GM19238 (cell line): ENCODE measurements at regions not wholly inside any gene's neighbourhood (a gene's known extent, or its start where the extent isn't known, plus 50 kb on each side); places are given as distances from the start of the nearest gene placed in this dataset.

ENCODE experiments used
- DNase-seq: peaks from one replicate; pipeline ENCODE4 v3.0.0; 2011; ENCODE audit warnings: low spot score; ENCODE audit not compliant: insufficient read length

DNA sequence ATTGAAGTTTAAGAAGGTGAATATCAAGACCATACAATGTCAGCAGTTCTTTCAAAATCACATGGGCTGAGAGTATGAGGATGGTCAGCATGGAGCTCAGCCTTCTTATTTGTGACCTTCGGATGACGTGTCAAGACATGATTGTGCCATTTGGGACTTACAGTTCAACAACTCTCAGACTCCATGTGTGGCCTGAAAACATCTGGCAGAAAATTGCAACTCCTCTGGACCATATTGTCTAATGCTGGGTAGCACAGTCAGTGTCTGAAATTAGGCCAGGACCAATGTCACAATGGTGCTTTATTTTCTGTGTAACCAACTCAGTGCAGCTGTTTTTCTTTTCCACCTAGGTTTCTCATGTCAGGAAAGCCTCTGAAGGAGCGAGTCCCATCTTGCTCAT is 483.5 kb upstream of the PKN2 start:
- no peak for DNase-seq

DNA sequence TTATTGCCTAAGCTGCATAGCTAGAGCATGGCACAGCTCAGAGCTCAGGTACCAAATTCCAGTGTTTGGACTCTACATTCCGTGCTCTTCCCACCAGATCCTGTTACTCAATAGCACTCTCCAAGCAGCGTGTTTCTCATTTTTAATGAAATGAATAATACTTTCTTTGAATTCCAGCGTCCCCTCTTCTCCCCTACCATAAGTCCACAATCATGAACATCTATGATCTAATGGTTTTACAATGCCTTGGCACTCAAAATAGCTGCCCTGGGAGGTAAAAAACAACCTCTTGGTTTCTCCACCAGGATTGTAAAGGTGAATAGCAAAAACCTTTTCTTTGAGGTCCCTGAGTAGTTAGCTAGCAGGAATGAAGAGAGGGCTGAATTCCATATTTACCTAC is 480.0 kb upstream of the PKN2 start:
- no peak for DNase-seq

DNA sequence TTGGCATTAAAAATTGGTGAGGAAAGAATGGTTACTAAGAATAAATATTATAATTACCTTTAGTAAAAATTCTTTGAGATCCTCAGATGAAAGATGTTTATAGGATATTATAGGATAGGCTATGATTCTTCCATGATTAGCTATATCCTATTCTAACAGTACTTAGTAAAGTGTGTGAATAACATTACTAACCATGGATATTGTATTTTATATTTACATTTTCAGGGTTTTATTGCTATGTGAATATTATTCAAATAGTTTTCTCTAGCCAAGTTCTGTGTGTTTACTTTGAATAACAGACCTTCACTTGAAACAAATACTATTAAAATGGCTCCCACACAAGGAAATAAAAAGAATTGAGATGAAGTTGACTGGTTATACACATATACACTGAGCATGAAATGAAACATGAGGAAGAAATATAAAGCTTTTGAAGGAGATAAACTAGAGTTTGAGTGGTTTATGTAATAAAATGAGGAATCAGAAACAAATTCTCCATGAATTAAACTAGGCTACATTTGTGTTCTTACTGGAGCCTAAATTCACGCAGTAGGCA is 479.4 kb upstream of the PKN2 start:
- no peak for DNase-seq

DNA sequence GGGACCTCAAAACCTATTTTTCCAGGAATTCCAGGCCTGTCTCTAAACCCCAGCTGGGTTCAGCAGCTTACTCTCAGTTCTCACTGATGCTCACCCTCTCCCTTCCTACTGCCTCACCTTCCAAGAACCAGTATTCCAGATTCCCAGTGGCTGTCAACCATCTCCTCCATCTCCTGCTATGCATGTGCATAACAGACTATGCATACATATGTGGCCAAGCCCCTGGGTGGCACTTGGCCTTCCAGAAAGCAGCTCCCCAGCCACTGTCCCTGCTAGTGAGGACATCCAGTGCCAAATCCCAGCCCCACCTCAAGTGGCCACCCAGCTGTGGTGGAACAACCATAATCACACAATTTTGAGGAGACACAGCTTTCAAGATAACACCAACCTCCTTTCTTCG is 475.7 kb upstream of the PKN2 start:
- DNase-seq = no peak

DNA sequence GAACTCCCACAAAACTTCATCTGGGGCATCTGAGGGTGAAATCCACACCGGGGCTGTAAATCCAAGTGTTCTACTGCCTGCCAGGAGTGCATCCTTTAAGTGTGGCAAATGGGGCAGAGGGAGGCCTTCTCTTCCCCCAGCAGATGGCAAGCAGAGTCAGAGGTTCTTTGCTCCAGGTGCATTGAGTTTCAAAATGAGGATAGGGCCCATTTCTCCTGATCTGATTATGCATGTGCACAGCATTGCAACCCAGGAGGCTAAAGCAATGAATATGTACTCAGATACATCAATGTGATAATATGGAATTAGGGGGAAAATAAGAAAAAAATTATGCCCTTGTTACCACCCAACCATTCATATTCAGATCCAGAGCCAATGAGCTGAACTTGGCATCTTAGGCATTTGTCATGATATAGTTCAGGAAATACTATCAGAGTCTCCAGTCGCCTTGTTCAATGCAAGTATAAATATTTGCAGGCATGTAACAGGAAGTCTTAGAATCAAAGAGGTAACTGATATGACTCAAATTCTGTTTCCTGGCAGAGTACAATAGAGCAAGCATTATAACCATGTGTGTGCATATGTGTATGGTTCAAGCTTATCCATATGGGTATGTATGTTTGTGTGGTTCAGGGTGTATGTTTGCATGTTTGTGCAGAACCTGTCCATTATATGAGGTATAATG is 473.8 kb upstream of the PKN2 start:
- no peak for DNase-seq

DNA sequence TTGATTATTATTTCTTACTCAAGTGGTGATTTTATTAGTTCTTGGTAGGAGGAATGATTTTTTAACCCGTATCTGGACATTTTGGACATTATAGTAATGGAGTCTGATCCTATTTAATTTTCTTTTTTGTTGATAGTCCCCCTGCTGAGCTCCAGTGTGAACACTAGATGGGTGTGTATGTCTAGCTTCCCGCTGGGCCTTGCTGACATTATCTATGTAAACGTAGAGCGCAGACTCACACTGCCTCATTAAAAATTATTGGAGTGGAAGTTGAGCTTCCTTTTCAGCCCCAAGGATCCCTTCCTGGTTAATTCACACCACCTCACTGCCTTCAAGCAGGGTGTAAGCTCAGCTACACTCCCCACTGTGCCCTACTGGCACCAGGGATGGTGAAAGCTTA is 467.6 kb upstream of the PKN2 start:
- no peak for DNase-seq

DNA sequence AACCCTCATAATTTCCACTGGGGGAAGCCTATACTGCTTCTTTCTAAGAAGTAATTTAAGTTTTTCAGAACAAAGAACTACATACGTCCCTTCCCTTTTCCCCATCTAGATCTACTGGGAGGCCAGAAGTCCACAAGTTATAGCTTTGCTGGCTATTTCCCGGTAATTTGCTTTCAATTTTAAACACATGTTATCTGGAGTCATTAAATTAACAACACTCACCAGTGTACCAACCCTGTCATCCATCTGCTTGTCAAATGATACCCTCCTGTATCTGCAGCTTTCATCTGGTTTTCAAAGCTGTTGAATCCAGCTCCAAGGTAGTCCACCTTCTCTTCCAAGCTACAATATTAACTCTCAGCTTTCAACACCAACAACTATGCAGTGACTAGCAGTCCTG is 466.7 kb upstream of the PKN2 start:
- no peak for DNase-seq

DNA sequence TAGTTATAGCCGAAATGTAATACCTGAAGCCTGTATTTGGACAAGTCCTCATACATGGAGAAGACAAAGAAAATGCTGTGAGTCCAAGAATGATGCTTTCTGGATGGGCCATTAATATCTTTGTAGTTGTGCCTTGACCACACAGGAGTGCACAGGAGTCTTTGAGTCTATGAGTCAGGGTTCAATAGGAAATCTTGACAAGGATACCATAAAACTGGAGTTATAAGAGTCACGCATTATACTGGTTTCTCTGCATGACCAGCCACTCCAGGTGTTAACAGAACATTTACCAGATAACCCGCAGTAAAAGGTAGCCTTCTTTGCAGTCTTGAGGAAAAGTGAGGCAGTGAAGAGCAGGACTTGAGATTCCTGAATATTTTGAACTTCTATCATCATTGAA is 464.6 kb upstream of the PKN2 start:
- DNase-seq = no peak

DNA sequence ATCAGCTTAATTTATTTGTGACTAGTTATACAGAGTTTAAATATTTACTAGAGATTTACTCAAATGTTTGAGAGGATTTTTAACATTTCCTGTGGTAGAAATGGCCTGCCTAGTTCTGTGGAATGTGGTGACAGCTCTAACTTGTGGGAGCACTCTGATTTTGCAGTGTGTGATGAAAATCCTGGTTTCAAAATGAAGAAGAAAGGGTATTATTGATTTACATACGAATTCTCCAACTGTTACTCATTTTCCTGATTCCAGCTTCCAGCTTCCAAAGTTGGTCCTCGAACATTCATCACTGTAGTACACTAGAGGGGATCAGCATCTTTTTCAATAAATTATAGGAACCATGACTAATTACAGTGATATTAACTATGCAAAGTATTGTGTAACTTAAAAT is 462.7 kb upstream of the PKN2 start:
- DNase-seq = no peak

DNA sequence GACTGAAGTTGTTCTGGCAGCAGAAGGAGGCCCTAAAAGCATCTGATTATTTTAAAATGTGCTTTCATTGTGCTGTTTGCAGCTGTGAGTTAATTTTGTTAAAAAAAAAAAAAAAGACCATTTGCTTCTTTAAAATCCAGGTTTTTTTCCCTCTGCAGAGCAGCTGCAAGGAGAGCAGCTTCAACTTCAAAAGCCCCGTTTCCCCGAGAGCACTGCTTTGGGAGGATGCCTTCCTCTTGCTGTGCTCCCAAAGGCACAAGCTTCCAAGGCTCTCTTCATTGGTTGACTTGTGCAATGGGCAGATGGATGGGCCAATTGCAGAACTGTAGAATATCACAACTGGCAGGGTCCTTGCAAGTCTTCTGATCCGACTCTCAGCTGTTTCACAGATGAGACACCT is 459.2 kb upstream of the PKN2 start:
- no peak for DNase-seq

DNA sequence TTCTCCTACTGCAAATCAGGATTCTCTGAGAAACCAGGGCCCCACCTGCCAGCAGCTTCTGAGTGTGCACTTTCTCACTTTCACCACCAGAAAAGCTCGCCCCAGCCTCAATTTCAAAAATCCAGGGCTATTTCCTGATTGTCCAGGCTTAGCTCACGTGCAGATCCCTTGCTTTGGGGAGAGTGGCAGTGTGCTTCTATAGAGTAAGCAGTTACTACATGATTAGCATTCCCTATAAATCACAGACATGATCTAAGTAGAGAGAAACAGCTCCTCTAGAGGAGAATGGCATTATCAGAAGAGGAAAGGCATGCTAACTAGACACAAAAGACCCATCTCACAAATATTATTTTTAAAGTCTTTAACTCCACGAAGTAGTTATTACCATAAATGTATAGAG is 456.0 kb upstream of the PKN2 start:
- no peak for DNase-seq

DNA sequence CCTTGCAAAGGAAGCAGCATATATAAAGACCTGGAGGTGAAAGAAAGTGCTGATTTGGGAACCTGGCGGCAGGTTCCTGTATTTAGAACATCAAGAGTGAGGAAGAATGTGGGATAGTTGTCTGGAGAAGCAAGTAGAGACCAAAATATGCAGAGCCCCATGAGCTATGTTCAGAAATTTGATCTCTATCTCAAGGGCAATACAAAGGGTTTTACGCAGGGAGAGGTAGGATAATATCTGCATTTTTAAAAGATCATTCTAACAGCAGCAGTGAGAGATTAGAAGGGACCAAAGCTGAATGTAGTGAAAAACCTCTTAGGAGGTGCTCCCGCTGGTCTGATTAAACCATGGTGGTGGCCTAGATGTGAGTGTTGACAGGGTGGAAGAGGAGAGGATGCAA is 453.9 kb upstream of the PKN2 start:
- DNase-seq = no peak

DNA sequence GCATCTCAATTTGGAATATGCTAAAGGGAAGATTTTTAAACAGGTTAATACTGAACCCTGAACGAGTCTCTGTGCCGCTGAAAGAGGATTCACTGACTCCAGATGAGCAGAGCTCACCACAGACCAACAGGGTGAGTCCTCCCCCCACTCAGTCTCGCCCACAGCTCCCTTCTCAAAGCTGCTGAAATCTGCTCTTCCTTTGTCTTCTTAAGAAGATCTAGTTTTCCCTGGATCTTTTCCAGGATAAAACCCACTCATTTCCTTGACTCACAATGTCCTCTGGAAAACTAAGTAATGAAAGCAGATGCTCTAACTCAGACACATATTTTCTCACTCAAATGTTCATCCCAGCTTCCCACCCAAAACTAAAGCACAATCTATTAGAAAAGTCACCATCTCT is 447.0 kb upstream of the PKN2 start:
- no peak for DNase-seq

DNA sequence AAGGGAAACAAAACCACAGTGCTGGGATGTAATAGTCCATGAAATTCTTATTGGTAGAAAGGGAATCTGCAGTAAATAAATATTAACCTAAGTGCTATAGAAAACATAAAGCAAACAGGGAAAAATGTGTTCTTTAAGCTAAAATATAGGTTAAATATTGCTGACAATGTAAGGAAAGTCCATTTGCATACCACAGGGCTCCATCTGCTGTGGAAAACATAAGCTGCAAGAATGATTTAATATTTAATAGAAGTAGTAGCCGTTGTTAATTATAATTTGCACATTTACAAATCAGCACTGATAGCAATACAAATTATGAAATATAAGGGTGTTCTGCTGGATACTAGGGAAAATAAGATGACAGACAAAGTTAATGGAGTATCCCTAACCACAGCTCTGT is 444.9 kb upstream of the PKN2 start:
- no peak for DNase-seq

DNA sequence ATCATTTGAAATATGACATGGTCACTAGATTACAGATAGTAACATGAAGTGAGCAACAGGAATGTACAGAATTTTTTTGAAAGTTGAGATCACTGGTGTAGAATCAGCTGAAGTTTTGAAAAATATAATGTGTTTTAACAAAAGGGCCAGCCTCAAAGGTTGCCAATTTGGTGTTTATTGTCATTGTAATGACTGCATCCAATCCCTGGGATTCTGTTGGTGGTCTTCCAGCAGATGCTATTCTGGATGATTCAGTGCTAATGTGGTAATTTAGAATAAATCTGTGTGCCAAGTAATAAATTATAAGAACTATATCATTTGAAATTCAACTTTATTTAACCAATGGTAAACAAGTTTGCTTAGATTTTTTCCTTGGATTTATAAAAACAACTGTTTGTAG is 436.4 kb upstream of the PKN2 start:
- no peak for DNase-seq

DNA sequence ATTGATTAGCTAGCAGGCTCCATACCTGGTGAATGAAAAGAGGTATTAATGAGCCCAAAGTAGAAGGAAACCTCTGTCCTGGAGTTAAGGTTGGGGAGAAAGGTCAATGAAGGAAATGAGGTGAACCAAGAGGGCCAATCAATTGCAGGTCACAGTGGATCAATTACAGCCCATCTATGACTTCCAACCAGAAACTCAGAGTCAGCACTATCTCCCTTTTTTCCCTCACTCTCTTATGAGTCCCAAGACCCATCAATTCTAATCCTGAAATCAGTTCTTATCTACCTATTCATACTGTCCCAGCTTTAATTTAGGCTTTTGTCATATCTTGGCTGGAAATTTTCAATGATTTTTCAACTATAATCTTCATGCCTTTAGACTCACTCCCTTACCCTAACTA is 433.2 kb upstream of the PKN2 start:
- DNase-seq = no peak

DNA sequence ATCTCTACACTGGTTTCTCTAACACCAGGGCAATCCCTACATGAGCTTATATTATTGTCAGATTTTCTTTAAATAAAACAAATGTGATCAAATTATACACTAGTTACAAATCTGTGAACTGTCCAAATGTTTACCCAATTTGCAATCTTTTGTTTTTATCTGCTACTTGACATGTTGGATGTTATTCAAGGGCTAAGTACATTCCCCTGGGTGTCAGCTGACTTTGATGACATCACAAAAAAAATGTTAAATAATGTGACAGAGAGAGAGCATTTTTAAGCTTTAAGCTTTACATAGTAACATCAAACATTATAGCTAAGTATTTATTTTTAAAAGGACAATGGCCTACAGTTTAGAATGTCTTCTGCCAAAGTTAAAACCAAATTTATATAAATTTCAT is 431.3 kb upstream of the PKN2 start:
- no peak for DNase-seq

DNA sequence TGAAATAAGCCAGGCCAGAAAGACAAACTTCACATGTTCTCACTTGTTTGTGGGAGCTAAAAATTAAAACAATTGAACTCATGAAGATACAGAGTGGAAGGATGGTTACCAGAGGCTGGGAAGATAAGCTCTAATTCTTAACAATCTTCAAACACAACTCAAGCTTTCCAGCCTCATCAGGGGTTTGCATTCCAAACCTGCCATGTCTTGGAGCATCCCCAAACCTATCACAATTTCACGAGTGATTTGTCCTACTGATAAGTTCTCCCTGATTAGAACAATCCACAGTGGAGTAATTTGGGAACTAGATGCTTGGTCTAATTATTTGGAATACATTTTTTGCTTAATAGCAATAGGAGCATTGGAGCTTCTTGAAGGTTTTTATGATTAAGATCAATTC is 418.5 kb upstream of the PKN2 start:
- no peak for DNase-seq

DNA sequence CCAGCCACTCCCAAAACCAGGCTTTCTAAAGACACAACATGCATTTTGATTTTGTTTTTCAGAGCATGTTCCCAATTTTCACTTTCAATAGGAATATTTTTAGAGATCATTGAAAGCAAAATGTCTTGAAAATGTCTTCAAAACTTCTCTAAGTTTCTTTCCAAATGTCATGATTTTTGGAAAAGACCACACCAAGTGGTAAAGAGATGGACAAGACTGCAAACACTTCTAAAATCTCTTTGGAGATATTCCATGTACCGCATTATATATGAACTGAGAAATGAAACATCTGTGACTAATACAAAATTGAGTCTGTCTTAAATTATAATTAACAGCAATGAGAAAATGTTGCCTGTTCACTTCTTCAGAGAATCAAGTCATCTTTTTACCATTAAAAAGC is 418.0 kb upstream of the PKN2 start:
- DNase-seq = no peak

DNA sequence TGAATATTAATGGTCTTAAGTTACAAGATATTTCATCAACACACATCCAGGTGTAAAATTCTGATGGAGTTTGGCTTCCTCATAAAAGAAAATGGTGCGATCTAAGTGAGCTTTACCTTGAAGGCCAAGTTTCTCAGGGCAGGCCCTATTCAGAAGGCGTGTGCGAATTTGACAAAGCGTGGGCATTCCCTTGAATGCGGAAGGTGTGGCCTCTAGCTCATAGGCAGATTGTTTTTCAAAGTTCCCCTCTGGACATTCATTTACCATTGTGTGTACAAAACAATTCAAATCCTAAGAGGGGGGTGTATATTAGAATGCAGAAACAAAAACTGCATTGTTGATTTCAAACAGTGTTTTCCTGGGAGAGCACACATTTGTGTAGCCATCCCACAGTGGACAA is 411.9 kb upstream of the PKN2 start:
- no peak for DNase-seq

DNA sequence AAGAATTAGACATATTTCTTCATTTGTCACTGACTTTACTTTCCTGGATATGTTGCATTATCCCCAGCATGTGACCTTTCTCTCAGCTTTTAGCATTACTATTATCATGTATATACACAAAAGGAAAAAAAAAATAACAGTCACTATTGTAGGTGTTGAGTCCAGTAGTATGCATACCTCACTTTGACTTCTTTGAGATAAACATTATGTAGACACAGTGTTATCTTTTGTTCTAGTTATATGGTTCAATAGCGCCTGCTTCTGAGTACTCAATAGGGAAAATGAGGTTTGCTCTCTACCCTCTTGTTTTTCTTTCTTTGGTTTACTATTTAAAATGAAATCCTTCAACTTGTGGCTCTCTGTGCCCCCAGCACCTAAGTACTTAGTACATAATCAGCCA is 409.6 kb upstream of the PKN2 start:
- DNase-seq = no peak

DNA sequence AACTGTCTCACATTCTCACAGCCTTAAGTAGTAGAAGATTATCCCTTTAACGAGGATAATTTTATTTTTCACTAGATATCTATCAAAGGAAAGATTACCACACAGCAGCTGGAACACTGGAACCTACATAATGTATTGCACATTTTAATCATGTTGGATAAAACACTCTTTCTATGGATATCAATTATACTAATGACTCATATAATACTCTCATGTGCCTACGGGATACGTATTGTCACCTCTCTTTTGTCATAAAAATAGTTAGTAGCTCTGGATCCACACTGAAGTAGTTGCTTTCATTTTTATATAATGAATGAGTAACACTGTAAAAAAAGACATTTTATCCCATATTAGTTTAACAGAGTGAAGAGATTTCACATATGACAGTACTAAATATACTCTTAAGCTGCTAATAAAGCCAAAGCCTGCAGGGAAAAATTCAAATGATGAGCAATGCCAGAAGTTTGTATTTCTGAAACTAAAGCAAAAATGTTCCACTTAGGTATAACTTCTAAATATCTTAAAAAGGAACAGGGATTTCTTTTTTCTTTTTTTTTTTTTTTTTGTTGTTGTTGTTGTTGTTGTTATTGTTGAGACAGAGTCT is 408.7 kb upstream of the PKN2 start:
- DNase-seq = no peak

DNA sequence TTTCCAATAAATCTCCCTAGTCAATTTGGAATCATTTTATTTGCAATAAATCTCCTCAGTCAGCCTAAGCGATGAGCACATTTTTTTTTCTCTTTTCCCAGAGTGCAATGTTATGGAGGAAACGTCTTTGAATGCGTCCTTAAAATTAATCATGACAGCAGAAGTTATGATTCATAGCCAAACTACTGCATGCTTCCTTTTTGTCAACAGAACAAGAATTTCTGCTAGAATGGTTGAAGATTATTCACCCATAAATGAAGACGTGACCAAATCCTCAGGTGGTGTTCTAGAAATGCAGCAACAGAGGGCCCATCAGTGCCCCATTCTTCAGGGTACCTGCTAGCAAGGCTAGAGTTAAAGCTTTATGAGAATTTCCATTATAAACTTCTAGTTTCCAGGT is 407.9 kb upstream of the PKN2 start:
- DNase-seq = no peak
